ENCODE measurements at regions not wholly inside any gene's neighbourhood (a gene's known extent, or its start where the extent isn't known, plus 50 kb on each side); places are given as distances from the start of the nearest gene placed in this dataset.

GRCh38 chr11:134571301-134571700, 159.3 kb upstream of the B3GAT1 start:
- Histone ChIP-seq H3K27ac (ENCODE audit: low read length) (no peak overlapping the region), H3K4me3 (ENCODE audit: low read depth in 2 of 2, low read length in 2 of 2) (no peak overlapping the region), H3K4me1 (ENCODE audit: control insufficient read depth, insufficient read depth, low read length) (no peaks in the 10 kb centered on the region), H3K36me3 (ENCODE audit: control insufficient read depth, insufficient read depth, low read length) (no peaks in the 10 kb centered on the region), H3K9me3 (ENCODE audit: control insufficient read depth, insufficient read depth, low read depth, low read length) (no peaks in the 10 kb centered on the region), H3K27me3 (ENCODE audit: control insufficient read depth, insufficient read depth, low read length) (peaks cover 13% of the 10 kb centered on the region)
- in situ Hi-C loops (cut with HindIII; ENCODE audit: low pct_unique_long_range_greater_than_20kb, low sequenced_read_pairs) (no loop called here), intact Hi-C loops (cut with micrococcal nuclease; ENCODE audit: unreplicated experiment) (no loop called here)
- TF ChIP-seq CTCF (IDR thresholded peaks at IDR 0.05): no peak
- TF ChIP-seq TCF7L2 (IDR thresholded peaks at IDR 0.05; ENCODE audit: low read depth, low read length): no peak
- TF ChIP-seq SIN3A (IDR thresholded peaks at IDR 0.05; ENCODE audit: borderline replicate concordance, insufficient read depth, low read depth, low read length): no peak
- TF ChIP-seq POLR2AphosphoS5 (IDR thresholded peaks at IDR 0.05; ENCODE audit: low read depth, low read length): no peak
- no peak for TF ChIP-seq REST (IDR thresholded peaks at IDR 0.05; ENCODE audit: insufficient read depth in 1 of 2, low read depth in 2 of 2, low read length in 1 of 2)
- no peak for DNase-seq (ENCODE audit: low read depth, low spot score)
- no TSS peak for BruUV-seq (replicated peaks)
- ChIA-PET CTCF (no interaction called here), POLR2A (no interaction called here)
- no peak for ATAC-seq

GRCh38 chr11:134569195-134569594, 157.2 kb upstream of the B3GAT1 start:
- in situ Hi-C loops (cut with HindIII; ENCODE audit: low pct_unique_long_range_greater_than_20kb, low sequenced_read_pairs): no loop called here
- Histone ChIP-seq H3K4me1 (ENCODE audit: control insufficient read depth, insufficient read depth, low read length) (no peaks in the 10 kb centered on the region), H3K27me3 (ENCODE audit: control insufficient read depth, insufficient read depth, low read length) (peaks cover 8% of the 10 kb centered on the region; the same call in 1 of the 2 replicates), H3K9me3 (ENCODE audit: control insufficient read depth, insufficient read depth, low read depth, low read length) (no peaks in the 10 kb centered on the region), H3K27ac (ENCODE audit: low read length) (no peak overlapping the region), H3K4me3 (ENCODE audit: low read depth in 2 of 2, low read length in 2 of 2) (no peak overlapping the region), H3K36me3 (ENCODE audit: control insufficient read depth, insufficient read depth, low read length) (no peaks in the 10 kb centered on the region)
- ChIA-PET POLR2A (no interaction called here), CTCF (no interaction called here)
- TF ChIP-seq REST (IDR thresholded peaks at IDR 0.05; ENCODE audit: insufficient read depth in 1 of 2, low read depth in 2 of 2, low read length in 1 of 2) (no peak), POLR2AphosphoS5 (IDR thresholded peaks at IDR 0.05; ENCODE audit: low read depth, low read length) (no peak), SIN3A (IDR thresholded peaks at IDR 0.05; ENCODE audit: borderline replicate concordance, insufficient read depth, low read depth, low read length) (no peak), TCF7L2 (IDR thresholded peaks at IDR 0.05; ENCODE audit: low read depth, low read length) (no peak), CTCF (IDR thresholded peaks at IDR 0.05) (no peak)
- intact Hi-C loops (cut with micrococcal nuclease; ENCODE audit: unreplicated experiment): no loop called here
- no TSS peak for BruUV-seq (replicated peaks)
- ATAC-seq (no peak), DNase-seq (ENCODE audit: low read depth, low spot score) (no peak)

All from Panc1 (cell line).